Neural cell (in vitro differentiated cells): ENCODE measurements at regions not wholly inside any gene's neighbourhood (a gene's known extent, or its start where the extent isn't known, plus 50 kb on each side); places are given as distances from the start of the nearest gene placed in this dataset.

Experiments used
- CTCF ChIP-seq: fragments of 450-650 bp; IDR thresholded peaks from 2 replicates; pipeline ENCODE4 v1.5.1; 2014; ENCODE audit warnings: antibody characterized with exemption, mild to moderate bottlenecking, moderate library complexity; ENCODE audit not compliant: poor library complexity, severe bottlenecking
- EZH2 ChIP-seq: fragments of 200-600, 300-800 bp; shearing (Covaris generic), sonication (generic); IDR thresholded peaks from 2 replicates; pipeline ENCODE4 v1.6.1; 2014; ENCODE audit warnings: antibody characterized with exemption, low read length, borderline replicate concordance, mild to moderate bottlenecking; ENCODE audit not compliant: insufficient read depth, poor library complexity, severe bottlenecking
- REST ChIP-seq: IDR thresholded peaks from 2 replicates; pipeline ENCODE4 v1.6.1; 2012; ENCODE audit warnings: borderline replicate concordance

DNA sequence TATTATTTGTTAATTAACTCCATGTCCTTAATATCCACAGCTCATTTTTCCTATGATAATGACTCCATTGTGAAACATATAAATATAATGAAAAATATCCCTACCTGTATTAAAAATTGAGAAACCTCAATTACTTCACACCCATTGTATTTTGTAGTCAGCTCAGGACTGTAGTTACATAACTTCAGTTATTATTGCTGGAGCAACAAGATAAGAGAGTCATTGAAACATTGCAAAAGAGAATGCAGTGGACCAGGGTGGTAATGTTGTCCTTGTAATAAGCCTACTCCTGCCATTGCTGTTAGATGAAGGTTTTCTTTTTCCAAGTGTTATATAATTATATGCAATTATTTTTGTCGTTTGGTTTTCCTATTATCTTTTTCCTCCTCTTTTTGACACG lies 184.4 kb downstream of the PRL start:
- no peak for TF ChIP-seq EZH2
- TF ChIP-seq CTCF = no peak
- TF ChIP-seq REST = no peak
